ENCODE measurements at regions not wholly inside any gene's neighbourhood (a gene's known extent, or its start where the extent isn't known, plus 50 kb on each side); places are given as distances from the start of the nearest gene placed in this dataset.
A peak's percentile ranks its signal among the peaks of the same experiment; 100 is the strongest.
"Not testable (repeated sequence)": the region's sequence is repeated elsewhere in the genome, so short reads cannot be mapped to it uniquely, and the experiment has no call there.

DNA sequence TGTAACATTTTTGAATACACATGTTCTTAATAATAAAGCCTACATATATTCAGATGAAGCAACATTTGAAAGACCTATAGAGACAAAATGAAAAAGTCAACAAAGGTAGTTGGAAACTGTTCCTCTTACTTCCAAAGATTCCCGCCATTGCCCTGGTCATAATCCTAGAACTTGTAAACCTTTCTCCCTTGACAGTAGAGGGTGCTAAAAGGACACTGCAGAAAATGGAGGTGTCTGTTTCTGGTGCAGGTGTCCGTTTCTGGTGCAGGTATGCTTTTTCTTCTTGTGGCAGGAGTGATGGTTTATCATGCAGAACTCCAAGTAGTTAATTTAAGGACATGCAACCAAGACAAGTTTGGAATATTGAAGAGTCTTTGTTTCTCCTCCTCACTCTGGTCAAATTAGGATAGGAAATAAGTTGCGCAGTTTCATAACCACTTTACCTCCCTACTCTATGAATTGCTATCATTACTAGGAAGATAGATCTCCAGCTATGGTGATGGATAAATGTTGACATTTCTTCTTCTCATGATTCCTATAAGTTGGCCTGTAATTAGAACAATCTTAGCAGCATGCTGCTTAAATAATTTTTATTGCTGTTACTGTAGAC is 56.0 kb upstream of the FAM174A start:
- DNase-seq, result peak; percentile 49

DNA sequence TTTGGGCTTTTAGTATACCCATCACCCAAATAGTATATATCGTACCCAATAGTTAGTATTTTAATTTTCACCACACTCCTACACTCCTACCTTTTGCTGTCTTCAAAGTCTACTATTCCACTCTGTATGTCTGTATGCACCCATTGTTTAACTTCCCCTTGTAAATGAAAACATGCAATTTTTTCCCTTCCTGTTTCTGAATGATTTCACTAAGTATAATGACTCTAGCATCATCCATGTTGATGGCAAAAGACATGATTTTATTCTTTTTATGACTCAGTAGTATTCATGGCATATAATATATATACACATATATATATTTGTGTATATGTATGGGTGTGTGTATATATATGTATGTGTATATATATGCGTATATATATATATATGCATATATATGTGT is 63.1 kb upstream of the FAM174A start:
- DNase-seq, result no peak

DNA sequence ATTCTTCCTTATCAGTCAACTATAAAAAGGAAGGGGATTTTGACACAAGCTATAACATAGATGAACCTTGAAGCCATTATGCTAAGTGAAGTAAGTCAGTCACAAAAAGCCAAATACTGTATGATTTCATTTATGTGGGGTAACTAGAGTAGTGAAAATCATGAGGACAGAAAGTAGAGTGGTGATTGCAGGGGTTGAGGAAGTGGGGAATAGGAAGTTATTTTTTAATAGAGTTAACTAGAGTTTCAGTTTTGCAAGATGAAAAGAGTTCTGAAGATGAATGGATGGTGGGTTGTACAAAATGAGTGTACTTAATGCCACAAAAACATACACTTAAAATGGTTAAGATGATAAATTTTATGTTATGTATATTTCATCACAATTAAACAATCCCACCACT is 65.4 kb upstream of the FAM174A start:
- DNase-seq, result no peak

DNA sequence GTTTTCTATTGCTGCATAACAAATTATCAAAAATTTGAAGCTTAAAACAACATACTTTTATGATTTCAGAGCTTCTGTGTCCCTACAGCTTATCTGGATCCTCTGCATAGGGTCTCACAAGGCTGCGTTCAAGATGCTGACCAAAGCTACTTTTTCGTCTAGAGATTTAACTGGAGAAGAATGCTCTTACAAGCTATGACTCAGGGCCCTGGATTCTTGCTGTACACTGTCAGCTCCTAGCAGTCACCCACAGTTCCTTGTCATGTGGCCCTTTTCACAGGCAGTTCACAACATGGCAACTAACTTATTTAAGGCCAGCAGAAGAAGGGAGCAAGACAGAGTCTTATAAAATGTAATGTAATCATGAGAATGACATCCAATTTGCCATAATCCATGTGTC is 70.8 kb upstream of the FAM174A start:
- DNase-seq, result no peak

DNA sequence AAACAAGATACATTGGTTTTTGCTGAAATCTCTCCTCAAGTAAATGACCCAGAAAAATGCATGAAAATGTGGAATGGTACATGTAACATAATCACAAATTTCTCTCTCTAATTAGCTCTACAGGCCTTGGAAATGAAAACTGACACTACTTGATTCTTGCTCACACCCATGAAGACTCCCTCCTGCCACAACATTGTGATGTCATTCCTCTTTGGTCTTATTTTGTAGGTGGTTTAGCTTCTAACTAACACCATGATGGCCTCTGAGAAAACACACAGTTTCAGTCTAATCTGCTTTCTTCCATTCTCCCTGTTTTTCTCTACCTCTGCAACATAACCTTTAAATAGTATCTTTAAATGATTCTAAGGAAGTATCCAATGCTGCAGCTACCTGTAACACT is 78.6 kb upstream of the FAM174A start:
- no peak for DNase-seq

DNA sequence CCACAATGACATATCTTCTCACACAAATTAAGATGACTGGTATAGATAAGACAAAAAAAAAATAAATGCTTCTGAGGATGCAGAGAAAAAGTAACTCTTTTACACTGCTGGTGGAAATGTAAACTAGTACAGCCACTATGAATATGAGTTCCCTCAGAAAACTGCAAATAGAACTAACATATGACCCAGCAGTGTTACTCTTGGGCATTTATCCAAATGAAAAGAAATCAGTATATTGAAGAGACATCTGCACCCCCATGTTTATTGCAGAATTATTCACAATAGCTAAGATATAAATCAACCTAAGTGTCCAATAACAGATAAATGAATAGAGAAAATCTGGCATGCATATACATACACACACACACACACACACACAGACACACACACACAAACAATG is 83.0 kb upstream of the FAM174A start:
- DNase-seq, result no peak

DNA sequence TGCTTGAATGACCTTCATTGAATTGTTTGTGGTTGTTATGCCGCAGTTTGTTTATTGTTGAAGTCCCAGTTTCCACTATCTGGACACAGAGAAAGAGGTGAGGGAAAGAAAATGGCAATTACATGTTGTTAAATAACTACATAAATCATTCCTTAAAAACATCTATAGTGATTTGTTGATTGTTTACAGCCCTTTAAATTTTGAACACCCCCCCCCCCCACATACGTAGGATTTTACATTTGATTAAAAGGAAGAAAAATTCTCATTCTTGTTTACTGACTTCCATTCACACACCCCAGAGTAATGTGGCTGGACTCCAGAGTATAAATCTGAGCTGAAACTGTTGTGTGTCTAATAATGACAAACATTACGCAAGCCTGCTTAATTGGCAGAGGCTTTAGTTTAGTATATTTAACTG is 87.1 kb upstream of the FAM174A start:
- DNase-seq, result no peak

DNA sequence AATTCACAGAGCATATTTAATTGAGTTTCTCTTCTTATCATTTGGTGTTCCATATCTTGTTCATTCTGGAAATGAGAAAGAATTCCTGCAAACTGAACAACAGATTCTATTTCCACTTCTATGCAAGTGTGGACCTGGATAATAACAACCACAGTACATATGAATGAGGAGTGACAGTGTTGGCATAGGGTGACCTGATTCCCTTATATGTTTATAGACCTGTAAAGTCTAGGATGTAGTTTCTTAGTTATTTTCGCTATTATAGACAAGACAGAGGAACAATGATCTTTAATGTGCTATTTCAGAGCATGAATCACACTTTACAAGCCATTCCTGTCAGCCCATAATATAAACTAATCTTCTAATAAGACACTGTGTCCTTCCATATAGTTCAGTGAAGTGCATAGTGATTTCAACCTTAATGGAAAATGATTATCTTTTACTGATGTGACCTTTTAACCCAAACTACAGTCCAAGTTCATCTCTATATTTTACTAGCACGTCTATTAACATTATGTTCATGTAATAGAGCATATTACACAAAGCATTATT is 88.2 kb upstream of the FAM174A start:
- DNase-seq, result no peak

DNA sequence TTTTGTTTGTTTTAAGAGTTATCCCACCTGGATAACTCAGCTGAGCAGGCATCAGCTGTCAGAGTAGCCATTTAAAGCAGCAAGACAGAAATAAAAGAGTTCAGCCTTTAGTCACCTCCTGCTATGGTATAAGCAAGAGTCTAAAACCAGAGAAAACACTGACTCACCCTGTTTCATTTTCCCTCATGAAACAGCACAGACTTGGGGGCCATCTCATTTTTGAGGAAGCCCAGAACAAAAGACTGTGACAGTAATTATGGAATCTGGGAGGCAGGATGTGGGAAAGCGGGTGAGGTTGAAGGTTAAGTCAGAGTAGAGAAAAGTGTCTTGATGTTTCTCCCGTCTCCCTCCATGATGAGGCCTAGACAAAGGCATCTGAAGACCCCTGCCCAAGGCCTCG is 90.2 kb upstream of the FAM174A start:
- no peak for DNase-seq

DNA sequence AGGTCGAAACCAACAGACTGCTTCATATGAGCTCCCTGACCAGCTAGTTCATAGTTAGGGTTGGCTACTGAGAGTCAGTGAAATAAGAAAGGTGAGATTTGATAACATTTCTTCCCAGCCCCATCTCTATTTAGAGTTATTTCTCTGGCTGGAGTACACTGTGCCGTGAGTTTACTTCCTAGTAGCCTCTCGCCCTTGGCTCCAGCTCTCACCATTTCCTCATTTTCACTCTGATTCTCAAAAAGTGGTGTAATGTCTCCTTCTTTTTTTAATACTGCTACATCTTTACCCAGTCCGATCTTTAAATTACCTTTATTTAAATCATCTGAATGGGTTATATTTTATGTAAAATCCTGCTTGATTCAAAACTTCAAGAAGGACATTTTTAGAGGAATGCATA is 100.4 kb upstream of the FAM174A start:
- no peak for DNase-seq

DNA sequence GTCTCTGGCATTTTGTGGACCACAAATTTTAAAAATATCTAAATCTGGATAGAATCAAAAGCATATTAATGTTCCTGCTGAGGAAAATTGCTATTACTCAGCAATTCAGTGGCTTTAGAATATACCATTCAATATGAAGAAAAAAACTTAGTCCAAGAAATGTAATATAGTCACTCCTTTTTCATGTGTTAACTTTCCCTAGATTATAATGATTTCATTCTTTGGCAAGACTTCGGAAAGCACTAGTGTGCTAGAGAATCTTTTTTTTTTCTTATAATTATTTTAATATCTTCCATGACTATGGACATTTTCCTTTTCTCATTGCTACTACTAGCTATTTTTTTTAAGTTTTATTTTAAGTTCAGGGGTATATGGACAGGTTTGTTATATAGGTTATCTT is 102.4 kb upstream of the FAM174A start:
- no peak for DNase-seq

DNA sequence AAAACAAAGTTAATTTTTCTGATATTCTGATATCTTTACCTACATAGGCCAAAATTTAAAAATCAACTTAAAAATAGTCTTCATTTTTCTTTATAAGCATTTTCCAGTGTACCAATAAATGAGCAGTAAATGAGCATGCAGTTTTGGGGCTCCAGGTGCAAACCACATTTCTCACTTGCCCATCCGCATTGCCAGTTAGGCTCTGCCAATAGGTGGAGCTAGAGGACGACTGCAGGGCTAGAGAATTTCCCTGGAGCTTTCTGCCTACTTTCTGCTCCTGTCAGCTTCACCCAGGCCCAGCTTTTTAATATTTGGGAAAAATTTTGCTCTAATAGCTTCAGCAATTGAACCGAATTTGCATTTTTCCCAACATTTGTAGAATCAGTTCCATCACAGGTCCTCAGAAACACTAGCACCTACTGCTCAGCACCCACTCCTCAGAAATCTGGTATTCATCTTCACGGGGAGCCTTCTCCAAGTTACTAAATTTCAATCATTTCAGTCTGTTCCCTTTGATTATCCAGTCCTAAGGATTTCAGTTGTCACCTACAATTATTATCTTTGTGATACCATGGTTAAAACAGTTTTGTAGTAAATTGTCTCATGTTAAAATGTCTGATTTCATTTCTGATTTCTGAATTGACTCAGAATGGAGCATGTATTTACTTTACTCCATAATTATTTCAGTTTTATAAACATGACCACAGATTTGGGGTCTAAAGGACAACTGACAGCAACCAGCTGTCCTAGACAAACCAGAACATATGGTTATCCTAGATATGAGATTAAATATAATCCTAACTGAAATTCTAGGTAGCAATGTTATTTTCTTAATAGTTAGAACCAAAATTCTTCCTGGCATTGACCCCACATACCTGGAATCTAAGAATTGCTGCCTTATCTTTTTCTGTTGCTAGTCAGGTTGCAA is 104.6 kb upstream of the FAM174A start:
- DNase-seq, result peak; percentile 43

DNA sequence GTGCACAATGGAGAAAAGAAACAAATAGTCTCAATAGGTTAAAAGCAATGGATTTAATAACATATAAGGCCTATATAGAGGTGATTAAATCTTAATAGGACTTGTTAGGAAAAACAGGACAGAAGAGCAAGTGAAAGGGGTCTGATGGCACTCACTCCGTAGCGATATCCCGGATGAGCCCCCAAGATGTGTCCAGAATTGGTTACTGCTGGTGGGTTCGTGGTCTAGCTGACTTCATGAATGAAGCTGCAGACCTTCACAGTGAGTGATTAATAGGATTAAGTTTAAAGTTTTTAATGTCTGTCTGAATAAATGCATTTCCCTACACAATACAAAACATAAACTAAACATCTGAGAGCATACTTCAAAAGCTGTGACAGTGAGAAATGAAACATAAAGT is 110.4 kb upstream of the FAM174A start:
- no peak for DNase-seq

DNA sequence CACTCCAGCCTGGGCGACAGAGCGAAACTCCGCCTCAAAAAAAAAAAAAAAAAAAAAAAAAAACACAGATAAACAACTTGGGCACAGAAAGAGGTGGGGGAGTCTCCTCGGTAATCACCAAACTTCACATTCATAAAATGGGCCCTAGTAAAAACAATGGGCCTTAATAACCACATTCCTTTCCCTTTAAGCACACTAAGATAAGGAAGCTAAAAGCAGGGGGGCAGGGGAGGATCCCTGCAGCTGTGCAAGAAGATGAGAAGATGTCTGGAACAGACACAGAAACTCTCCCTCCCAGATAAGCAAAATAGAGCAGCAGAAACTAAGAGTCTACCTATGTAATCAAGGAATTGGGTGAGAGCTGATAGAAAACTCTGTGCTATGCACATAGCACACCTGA is 111.2 kb upstream of the FAM174A start:
- DNase-seq, result no peak

DNA sequence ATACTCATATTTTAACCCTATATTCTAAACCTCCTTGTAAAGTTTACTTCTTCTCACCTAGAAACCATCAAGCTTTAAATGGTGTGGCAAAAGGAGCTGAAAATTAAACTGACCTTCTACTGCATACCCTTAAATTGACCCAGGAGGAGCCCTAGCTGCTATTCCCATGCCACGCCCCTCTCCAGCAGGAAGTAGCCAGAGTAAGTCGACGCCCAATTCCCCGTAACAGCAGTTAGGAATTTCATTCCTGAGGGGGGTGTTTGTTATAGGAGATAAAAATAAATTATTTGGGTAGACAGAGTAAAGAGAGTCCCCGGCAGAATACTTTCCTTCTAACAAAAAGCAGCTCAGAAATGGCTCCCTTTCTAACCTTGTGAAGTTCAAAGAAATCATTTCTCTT is 111.8 kb upstream of the FAM174A start:
- no peak for DNase-seq

DNA sequence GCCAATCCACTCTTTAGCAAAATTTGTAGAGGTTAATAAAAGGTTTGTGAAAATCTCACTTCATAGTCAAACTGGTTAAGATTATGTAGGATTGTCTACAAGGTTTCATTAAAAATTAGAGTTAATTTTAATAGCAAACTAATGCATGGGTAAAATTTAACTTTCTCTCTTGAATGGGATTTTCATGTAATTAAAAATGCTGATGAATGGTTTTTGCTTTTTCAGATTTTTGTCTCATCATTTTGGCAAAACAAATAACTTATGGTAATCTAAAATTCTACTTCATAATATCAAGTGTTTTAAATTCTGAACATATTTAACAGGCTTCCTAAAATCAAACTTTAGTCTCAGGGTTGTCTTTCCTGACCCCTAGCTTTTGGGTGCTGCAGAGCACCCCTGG is 113.8 kb upstream of the FAM174A start:
- DNase-seq, result no peak

DNA sequence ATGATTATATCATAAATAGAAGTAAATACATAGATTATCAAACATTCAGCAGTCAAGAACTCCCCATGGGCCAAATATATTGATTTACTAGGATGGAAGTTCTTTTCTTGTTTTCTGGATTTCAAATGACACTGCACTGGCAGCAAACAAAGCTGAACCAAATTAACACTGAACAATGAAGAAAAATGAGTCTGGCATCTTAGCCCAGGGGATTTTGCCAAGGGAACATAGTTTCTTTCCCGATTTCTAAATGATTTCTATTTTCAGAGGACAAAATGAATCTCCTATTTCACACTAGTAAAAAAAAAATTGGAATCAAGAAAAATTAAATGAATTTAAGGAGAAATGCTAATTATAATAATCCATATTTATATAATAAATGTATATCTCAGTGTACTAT is 116.9 kb upstream of the FAM174A start:
- DNase-seq, result no peak

DNA sequence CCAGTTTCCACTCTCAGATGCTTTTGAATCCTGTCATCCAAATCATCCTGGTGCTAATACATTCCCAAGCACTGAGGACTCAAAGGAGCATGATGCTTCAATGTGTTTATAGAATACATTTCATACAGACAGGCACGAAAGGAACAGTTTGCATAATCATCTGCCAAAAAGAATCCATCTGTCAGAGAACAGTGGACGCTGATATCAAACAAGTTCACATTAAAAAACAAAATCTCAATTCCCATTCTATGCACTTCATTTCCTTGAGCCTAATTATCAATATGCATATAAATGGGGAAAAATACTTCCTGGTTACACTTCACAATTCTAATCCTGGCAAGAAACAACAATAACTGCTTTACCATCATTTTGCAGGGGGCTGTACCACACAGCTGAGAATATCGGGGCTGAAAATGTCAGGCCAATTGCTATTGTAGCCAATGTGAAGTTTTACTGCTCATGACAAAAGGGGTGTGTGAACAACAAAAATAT is 125.5 kb upstream of the FAM174A start:
- no peak for DNase-seq

DNA sequence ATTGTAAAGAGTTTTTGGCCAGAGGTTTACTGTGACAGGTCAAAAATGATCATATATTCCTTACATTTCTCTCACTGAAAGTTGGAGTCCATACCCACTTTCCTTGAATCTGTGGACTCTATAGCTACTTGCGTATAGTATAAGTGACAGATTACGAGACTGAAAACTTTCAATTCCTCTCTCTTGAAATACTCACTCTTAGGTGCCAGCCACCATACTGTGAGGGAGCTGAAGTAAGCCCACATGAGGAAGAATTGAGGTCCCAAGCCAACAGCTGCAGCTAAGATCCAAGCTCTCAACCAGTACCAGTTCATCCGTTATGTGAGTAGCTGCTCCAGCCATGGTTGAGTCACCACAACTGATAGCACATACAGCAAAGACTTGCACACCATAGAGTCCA is 128.1 kb upstream of the FAM174A start:
- DNase-seq, result no peak

DNA sequence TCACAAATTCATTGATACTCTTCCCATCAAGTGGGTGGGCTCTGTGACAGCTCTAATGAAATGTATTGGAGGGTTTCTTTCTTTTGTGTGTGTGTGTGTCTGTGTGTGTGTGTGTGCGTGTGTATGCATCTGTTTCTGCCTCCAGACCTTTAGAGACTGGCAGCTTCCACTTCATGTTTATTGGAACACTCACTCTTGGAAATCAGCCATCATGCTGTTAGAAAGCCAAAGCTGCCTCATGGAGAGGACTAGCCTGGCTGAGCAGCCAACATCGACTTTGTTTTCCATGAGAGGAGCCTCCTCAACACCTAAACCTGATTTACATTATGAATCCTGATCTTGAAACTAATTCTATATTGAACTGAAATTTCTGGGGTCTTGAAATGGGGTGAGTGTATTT is 128.5 kb upstream of the FAM174A start:
- peak; percentile 5 for DNase-seq

DNA sequence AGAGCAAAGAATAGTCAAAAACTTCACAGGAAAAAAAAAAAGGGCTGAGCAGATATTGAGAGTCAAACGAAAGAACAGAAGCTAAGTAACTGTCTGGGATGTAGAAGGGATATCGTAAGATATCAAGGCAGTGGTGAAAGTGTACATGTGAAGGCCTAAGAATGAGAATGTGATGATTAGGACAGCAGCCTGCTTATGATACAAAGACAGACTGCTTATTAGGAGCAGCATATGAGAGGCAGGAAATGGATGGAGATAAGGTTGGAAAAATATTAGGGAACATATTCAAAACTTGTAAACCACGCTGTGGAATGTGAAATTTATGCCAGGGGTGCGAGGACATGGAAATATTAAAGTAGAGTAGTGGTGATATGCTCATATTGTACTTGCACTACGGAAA is 133.1 kb upstream of the FAM174A start:
- no peak for DNase-seq

DNA sequence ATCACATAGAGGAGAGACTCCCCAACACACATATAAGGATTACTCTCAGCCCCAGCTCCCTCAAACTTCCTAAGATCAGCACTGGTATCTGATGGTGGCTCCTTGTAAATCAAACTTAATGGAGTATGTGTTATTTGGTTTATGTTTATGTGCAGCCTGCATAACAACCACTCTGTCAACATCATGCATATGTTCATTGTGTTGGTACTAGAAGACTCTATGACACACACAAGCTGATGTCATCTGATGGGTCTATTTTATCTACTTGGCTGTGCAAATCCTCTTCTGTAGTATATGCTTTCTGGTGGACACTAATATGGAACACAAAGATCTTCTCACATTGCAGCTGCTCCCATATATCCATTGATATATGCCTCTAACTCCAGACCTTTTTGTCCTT is 134.0 kb upstream of the FAM174A start:
- DNase-seq, result no peak

DNA sequence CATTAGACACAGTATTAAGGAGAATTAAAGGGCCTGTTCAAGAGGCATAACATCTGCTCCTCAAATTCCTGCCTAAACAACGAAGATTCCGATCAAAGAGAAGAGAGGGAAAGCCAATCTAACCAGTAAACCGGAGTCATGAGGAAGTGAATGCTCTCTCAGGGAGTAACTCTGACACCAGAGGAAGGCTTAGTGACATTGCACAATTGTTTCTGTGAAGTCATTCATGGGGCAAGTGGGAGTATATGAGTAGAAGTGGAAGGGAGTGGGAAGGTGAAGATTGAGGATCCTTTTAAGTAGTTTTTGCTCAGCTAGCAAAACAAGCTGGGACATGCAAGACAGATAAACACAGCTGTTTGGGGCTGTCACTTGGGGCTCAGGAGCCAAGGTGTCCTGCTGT is 136.4 kb upstream of the FAM174A start:
- DNase-seq, result not testable (repeated sequence)

DNA sequence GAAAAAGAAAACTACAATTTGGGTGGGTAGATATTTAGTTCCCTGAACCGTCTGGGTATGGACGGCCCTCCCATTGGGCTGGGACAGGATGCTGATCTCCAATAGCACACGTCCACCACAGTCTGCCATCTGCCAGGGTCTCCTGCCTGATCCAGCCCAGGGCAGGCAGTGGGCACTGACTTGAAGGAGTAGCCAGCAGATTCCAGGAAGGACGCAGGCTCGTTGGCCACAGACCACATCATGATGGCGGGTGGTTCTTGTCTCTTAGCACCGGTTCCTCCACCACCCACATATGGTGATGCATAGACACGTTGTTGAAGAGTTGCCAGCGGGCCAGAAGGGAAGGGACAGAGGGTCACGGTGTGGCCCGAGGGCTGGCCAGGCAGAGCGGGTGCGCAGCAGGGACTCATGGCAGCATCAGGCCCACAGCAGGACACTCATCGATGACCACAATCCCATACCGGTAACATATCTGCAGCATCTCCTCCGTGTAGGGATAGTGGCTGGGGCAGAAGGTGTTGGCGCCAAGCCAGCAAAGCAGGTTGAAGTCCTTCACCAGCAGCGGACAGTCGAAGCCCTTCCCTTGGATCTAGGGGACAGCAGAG is 155.8 kb upstream of the FAM174A start:
- DNase-seq, result not testable (repeated sequence)
